ENCODE measurements at regions not wholly inside any gene's neighbourhood (a gene's known extent, or its start where the extent isn't known, plus 50 kb on each side); places are given as distances from the start of the nearest gene placed in this dataset.
"Not testable (repeated sequence)": the region's sequence is repeated elsewhere in the genome, so short reads cannot be mapped to it uniquely, and the experiment has no call there.

DNA sequence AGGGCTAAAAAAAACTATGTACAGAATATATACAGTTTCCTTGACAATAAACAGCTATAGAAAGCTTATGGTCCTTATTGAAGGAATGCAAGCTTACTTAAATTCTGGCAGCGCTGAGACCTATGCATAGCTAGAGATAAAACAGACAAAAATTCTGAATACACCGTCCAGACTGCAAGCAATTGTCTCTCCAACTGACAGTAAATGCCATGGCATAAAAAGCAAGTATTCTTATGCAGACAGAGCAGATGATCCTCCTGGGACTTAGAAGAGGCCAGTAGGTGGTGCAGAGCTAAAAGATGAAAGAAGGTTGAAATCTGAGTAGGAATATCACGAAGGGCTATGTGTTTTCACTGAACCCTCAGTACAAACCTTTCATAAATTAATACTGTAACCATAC, 157.0 kb upstream of the CACNA2D1 start:
- TF ChIP-seq, protein P1, sequence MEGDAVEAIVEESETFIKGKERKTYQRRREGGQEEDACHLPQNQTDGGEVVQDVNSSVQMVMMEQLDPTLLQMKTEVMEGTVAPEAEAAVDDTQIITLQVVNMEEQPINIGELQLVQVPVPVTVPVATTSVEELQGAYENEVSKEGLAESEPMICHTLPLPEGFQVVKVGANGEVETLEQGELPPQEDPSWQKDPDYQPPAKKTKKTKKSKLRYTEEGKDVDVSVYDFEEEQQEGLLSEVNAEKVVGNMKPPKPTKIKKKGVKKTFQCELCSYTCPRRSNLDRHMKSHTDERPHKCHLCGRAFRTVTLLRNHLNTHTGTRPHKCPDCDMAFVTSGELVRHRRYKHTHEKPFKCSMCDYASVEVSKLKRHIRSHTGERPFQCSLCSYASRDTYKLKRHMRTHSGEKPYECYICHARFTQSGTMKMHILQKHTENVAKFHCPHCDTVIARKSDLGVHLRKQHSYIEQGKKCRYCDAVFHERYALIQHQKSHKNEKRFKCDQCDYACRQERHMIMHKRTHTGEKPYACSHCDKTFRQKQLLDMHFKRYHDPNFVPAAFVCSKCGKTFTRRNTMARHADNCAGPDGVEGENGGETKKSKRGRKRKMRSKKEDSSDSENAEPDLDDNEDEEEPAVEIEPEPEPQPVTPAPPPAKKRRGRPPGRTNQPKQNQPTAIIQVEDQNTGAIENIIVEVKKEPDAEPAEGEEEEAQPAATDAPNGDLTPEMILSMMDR (conservative IDR thresholded peaks at IDR 0.05 in 1 of 2, IDR thresholded peaks at IDR 0.05 in 1 of 2; ENCODE audit: low read depth in 1 of 2, low read length in 2 of 2): peak in 1 of 2 donors; percentile 8
- no peak for TF ChIP-seq EZH2 (IDR thresholded peaks at IDR 0.05; ENCODE audit: low read length, missing control alignments)
- H3K4me3 ChIP-seq (replicated peaks in 1 of 4; ENCODE audit: control extremely low read depth in 1 of 4, insufficient read depth in 1 of 4, low read depth in 3 of 4, low read length in 4 of 4): no peak overlapping the region
- peak in 1 of 2 donors; percentile 15 for DNase-seq (ENCODE audit: low read depth in 2 of 2)
- no peaks in the 10 kb centered on the region for H3K79me2 ChIP-seq (ENCODE audit: control insufficient read depth, insufficient read depth, low read length)
- H2AFZ ChIP-seq (ENCODE audit: low read length): no peak overlapping the region
- no peak overlapping the region for H3K4me2 ChIP-seq (ENCODE audit: extremely low read depth, insufficient read depth, low read length)
- no peaks in the 10 kb centered on the region for H3K9me3 ChIP-seq (ENCODE audit: control insufficient read depth, insufficient read depth, low read depth, low read length)
- H3K27me3 ChIP-seq (ENCODE audit: control insufficient read depth, insufficient read depth, low read length): no peaks in the 10 kb centered on the region
- H4K20me1 ChIP-seq (ENCODE audit: control insufficient read depth, extremely low read depth, insufficient read depth, low read length): no peaks in the 10 kb centered on the region
- H3K4me1 ChIP-seq (ENCODE audit: control insufficient read depth, extremely low read depth, insufficient read depth, low read length): no peaks in the 10 kb centered on the region
- H3K9ac ChIP-seq (ENCODE audit: insufficient read depth, low read length): no peak overlapping the region
- no peak overlapping the region for H3K27ac ChIP-seq (ENCODE audit: insufficient read depth, low read length)
- H3K36me3 ChIP-seq (ENCODE audit: control insufficient read depth, insufficient read depth, low read length): no peaks in the 10 kb centered on the region

DNA sequence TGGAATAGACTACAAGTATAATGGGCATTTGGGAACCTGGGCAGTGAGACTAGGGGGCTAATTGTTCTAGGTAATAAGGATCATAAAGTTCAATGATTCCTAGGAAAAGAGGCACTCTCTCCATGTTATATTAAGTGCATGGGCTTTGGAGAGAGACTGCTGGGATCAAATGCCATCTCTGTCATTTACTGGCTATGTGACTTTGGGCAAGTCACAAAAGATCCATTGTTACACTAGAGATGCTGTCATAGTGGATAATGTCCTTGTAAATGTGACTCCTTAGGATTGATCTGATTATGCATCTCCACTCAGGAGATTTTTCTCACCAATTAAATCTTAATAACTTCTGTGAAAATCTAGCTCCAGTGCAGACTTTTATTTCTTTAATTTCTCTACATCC, 156.3 kb upstream of the CACNA2D1 start:
- Histone ChIP-seq H3K36me3 (ENCODE audit: control insufficient read depth, insufficient read depth, low read length) (no peaks in the 10 kb centered on the region), H3K27me3 (ENCODE audit: control insufficient read depth, insufficient read depth, low read length) (no peaks in the 10 kb centered on the region), H3K4me1 (ENCODE audit: control insufficient read depth, extremely low read depth, insufficient read depth, low read length) (no peaks in the 10 kb centered on the region), H2AFZ (ENCODE audit: low read length) (no peak overlapping the region), H3K4me3 (replicated peaks in 1 of 4; ENCODE audit: control extremely low read depth in 1 of 4, insufficient read depth in 1 of 4, low read depth in 3 of 4, low read length in 4 of 4) (no peak overlapping the region), H3K9ac (ENCODE audit: insufficient read depth, low read length) (no peak overlapping the region), H4K20me1 (ENCODE audit: control insufficient read depth, extremely low read depth, insufficient read depth, low read length) (no peaks in the 10 kb centered on the region), H3K79me2 (ENCODE audit: control insufficient read depth, insufficient read depth, low read length) (no peaks in the 10 kb centered on the region), H3K4me2 (ENCODE audit: extremely low read depth, insufficient read depth, low read length) (no peak overlapping the region), H3K27ac (ENCODE audit: insufficient read depth, low read length) (no peak overlapping the region), H3K9me3 (ENCODE audit: control insufficient read depth, insufficient read depth, low read depth, low read length) (no peaks in the 10 kb centered on the region)
- DNase-seq (ENCODE audit: low read depth in 2 of 2): no peak
- TF ChIP-seq, protein P1 (conservative IDR thresholded peaks at IDR 0.05 in 1 of 2, IDR thresholded peaks at IDR 0.05 in 1 of 2; ENCODE audit: low read depth in 1 of 2, low read length in 2 of 2): no peak
- no peak for TF ChIP-seq EZH2 (IDR thresholded peaks at IDR 0.05; ENCODE audit: low read length, missing control alignments)

DNA sequence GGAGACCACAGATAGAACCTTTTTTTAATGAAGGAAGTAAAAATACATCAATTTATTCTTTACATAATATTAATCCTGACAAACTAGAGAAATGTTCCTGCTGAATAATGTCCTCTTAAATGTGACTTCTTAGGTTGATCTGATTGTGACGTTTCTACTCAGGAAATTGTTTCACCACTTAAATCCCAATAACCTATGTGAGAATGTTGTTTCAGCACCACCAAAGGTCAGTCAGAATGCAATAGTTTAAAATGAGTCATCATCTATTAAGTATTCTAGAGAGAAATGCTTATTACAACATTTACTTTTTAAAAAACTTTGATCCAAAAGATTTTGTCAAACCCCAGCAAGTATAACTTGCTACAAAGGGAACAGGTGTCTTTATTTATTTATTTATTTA, 155.4 kb upstream of the CACNA2D1 start:
- Histone ChIP-seq H3K4me1 (ENCODE audit: control insufficient read depth, extremely low read depth, insufficient read depth, low read length) (no peaks in the 10 kb centered on the region), H3K9ac (ENCODE audit: insufficient read depth, low read length) (no peak overlapping the region), H3K27ac (ENCODE audit: insufficient read depth, low read length) (no peak overlapping the region), H3K79me2 (ENCODE audit: control insufficient read depth, insufficient read depth, low read length) (no peaks in the 10 kb centered on the region), H3K4me3 (replicated peaks in 1 of 4; ENCODE audit: control extremely low read depth in 1 of 4, insufficient read depth in 1 of 4, low read depth in 3 of 4, low read length in 4 of 4) (no peak overlapping the region), H2AFZ (ENCODE audit: low read length) (no peak overlapping the region), H3K36me3 (ENCODE audit: control insufficient read depth, insufficient read depth, low read length) (no peaks in the 10 kb centered on the region), H3K4me2 (ENCODE audit: extremely low read depth, insufficient read depth, low read length) (no peak overlapping the region), H4K20me1 (ENCODE audit: control insufficient read depth, extremely low read depth, insufficient read depth, low read length) (no peaks in the 10 kb centered on the region), H3K9me3 (ENCODE audit: control insufficient read depth, insufficient read depth, low read depth, low read length) (no peaks in the 10 kb centered on the region), H3K27me3 (ENCODE audit: control insufficient read depth, insufficient read depth, low read length) (no peaks in the 10 kb centered on the region)
- TF ChIP-seq, protein P1 (conservative IDR thresholded peaks at IDR 0.05 in 1 of 2, IDR thresholded peaks at IDR 0.05 in 1 of 2; ENCODE audit: low read depth in 1 of 2, low read length in 2 of 2): no peak
- TF ChIP-seq EZH2 (IDR thresholded peaks at IDR 0.05; ENCODE audit: low read length, missing control alignments): no peak
- peak; percentile 82 to 84 for DNase-seq (ENCODE audit: low read depth in 2 of 2)

DNA sequence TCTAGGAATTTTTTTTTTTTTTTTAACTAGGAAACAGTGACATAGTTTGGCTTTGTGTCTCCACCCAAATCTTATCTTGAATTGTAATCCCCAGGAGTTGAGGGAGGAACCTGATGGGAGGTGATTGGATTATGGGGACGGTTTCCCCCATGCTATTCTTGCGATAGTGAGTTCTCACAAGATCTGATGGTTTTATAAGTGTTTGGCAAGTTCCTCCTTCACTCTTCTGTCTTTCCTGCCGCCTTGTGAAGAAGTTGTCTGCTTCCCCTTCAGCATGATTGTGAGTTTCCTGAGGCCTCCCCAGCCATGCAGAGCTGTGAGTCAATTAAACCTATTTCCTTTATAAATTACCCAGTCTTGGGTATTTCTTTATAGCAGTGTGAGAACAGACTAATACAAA, 152.2 kb upstream of the CACNA2D1 start:
- H2AFZ ChIP-seq (ENCODE audit: low read length); H3K27me3 ChIP-seq (ENCODE audit: control insufficient read depth, insufficient read depth, low read length); DNase-seq (ENCODE audit: low read depth in 2 of 2): not testable (repeated sequence)

More for the DNA sequence above, 152.2 kb upstream of the CACNA2D1 start:
- H3K27ac ChIP-seq (ENCODE audit: insufficient read depth, low read length); H3K36me3 ChIP-seq (ENCODE audit: control insufficient read depth, insufficient read depth, low read length); H3K79me2 ChIP-seq (ENCODE audit: control insufficient read depth, insufficient read depth, low read length); H3K4me2 ChIP-seq (ENCODE audit: extremely low read depth, insufficient read depth, low read length); H3K4me1 ChIP-seq (ENCODE audit: control insufficient read depth, extremely low read depth, insufficient read depth, low read length); H3K9me3 ChIP-seq (ENCODE audit: control insufficient read depth, insufficient read depth, low read depth, low read length); H3K4me3 ChIP-seq (replicated peaks in 1 of 4; ENCODE audit: control extremely low read depth in 1 of 4, insufficient read depth in 1 of 4, low read depth in 3 of 4, low read length in 4 of 4); H4K20me1 ChIP-seq (ENCODE audit: control insufficient read depth, extremely low read depth, insufficient read depth, low read length); H3K9ac ChIP-seq (ENCODE audit: insufficient read depth, low read length): not testable (repeated sequence)

All from fibroblast of lung (primary cell).